ENCODE measurements at regions not wholly inside any gene's neighbourhood (a gene's known extent, or its start where the extent isn't known, plus 50 kb on each side); places are given as distances from the start of the nearest gene placed in this dataset.

DNA sequence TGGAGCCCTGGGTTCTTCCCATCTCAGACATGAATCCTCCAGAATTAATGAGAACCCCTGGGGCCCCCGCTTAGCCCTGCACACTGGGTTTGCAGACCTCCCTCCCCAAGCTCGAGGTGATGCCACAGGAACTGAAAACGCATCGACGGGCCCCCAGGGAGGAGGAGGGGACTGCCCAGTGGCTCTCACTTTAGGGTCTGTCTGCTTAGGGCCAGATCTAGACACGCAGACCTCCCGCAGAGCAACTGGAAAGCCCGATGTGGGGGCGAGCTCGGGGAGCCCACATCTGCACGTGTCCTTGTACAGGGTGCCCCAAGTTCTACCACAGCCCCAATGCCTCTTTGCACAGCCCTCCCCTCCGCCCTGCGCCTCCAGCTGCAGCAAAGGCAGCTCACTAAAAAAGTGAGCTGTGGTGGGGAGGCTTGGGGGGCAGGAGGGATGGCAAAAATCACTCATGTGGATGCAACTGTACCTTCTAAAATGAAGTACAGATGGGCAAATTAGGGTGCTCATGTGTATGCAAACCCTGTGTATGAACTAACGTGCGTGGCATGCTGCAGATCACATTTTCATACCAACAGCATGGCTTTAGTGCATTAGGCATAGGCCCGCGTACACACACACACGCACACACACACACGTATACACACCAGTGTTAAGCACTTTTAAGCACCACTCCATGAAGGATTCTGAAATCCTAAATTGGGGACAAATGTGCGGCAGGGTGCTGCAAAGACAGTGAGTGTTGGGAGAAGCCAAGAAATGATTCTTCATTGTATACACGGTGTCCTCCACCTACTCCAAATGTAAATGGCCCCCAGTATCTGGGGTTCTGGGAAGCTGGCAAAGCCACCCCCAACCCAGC lies 99.9 kb upstream of the MAP1LC3B2 start:
- TF ChIP-seq POLR2A (IDR thresholded peaks at IDR 0.05) = no peak
- TF ChIP-seq, protein P1, sequence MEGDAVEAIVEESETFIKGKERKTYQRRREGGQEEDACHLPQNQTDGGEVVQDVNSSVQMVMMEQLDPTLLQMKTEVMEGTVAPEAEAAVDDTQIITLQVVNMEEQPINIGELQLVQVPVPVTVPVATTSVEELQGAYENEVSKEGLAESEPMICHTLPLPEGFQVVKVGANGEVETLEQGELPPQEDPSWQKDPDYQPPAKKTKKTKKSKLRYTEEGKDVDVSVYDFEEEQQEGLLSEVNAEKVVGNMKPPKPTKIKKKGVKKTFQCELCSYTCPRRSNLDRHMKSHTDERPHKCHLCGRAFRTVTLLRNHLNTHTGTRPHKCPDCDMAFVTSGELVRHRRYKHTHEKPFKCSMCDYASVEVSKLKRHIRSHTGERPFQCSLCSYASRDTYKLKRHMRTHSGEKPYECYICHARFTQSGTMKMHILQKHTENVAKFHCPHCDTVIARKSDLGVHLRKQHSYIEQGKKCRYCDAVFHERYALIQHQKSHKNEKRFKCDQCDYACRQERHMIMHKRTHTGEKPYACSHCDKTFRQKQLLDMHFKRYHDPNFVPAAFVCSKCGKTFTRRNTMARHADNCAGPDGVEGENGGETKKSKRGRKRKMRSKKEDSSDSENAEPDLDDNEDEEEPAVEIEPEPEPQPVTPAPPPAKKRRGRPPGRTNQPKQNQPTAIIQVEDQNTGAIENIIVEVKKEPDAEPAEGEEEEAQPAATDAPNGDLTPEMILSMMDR (IDR thresholded peaks at IDR 0.05) = no peak

Measured in breast epithelium (tissue), 3 donors.